SKM-1 treated with dmso at 0.1 percent for 144 hours (cell line): ENCODE measurements at regions not wholly inside any gene's neighbourhood (a gene's known extent, or its start where the extent isn't known, plus 50 kb on each side); places are given as distances from the start of the nearest gene placed in this dataset.
"Not testable (repeated sequence)": the region's sequence is repeated elsewhere in the genome, so short reads cannot be mapped to it uniquely, and the experiment has no call there.

Experiments used
- DNase-seq: peaks from one replicate; lab custom pipeline; 2025; ENCODE audit not compliant: unreplicated experiment; lab: John Stamatoyannopoulos, UW

- DNase-seq = no peak
Measured at GRCh38 chr3:11713171-11713570, 69.5 kb upstream of the VGLL4 start.

DNA sequence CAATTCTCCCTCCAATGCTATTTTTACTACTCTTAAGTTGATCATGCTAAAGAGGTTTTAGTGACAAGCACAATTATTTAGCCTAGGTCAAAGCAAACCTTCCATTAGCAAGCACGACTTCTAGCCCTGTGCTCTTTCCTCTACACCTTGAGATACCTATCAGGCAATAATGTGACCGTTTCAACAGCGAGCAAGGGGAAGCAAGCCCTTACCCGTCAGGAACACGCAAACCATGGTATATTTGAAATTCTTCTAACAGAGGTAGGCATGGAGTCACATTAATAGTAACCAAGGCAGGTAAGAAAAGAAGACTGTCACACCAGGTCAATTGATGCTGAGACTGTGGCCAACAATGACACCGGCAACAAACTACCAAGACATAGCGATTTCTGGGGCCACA, 68.9 kb upstream of the VGLL4 start:
- DNase-seq = no peak

DNA sequence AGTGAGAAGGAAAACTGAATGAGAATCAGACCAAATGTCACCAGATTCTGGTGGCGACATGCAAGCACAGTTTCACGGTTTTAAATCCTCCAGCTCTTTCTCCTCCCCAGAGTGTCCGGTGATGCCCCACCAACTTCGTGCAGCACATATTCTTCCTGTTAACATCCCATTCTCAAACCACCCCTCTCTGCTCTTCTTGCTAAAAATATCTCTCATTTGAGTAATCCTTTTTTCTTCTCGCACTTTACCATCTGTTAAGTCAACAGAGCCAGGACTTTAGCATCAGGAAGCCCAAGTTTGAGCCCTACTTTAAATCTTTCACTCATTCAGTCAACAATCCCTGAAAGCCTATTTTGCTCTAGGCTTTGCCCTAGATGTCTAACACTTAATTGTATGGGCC, 68.2 kb upstream of the VGLL4 start:
- no peak for DNase-seq

DNA sequence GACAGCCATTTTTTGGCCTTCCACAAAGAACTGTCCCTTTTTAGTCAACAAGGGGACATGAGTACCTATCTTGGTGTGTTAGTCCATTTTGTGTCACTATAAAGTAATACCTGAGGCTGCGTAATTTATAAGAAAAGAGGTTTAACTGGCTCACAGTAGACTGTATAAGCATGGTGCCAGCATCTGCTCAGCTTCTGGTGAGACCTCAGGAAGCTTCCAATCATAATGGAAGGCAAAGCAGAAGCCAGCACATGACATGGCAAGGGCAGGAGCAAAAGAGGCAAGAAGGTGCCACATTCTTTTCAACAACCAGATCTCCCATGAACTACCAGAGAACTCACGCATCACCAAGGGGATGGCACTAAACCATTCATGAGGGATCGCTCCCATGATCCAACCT, 66.1 kb upstream of the VGLL4 start:
- no peak for DNase-seq

GRCh38 chr3:11707084-11707483, 63.4 kb upstream of the VGLL4 start:
- DNase-seq = not testable (repeated sequence)

GRCh38 chr3:11706604-11707003, 62.9 kb upstream of the VGLL4 start:
- no peak for DNase-seq

GRCh38 chr3:11705049-11705448, 61.3 kb upstream of the VGLL4 start:
- no peak for DNase-seq

DNA sequence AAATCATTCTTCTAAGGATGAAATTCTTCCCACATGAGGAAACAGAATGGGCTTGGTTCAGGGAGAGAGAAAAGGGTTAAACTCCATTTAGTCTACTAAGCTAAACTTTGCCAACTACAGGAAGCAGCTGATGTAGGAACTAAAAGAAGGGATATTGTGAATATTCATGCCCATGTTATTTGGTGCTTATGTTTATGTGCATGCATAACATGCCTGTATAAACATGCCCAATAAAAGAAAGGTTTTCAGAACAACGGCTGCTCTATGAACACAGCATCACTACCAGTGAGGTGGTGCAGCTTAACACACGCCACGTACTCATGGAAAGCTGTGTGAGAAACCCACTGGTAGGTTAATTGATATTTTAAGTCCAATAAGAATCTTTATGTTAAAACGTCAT, 59.4 kb upstream of the VGLL4 start:
- DNase-seq = no peak

GRCh38 chr3:11699083-11699427, 55.3 kb upstream of the VGLL4 start:
- DNase-seq = no peak

DNA sequence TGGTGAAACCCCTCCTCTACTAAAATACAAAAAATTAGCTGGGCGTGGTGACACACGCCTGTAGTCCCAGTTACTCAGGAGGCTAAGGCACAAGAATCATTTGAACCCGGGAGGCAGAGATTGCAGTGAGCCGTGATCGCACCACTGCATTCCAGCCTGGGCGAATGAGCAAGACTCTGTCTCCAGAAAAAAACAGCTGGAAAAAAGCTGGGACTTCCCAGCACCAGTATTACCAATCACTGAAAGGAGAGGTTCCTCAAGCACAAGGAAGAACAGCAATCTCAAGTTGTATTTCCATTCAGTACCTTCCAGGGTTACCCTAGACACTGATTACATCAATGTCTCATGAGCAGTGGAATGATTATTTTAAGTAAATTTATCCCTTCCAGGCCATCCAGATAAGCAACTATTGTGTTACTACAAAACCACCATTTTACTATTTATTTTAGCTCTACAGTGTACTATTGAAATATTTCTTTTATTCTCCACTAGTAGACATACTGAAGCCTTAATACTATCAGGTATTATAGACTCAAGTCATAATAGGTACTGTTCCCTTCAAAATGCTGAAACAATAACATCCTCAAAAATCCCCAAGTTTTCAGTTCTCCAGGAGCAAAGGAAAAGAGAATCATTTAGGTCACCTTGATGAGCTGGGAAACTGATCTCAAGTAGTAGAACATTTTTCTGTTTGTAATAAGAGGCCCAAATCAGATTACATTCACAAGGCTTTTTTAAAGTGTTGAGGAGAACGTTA, 54.8 kb upstream of the VGLL4 start:
- no peak for DNase-seq

DNA sequence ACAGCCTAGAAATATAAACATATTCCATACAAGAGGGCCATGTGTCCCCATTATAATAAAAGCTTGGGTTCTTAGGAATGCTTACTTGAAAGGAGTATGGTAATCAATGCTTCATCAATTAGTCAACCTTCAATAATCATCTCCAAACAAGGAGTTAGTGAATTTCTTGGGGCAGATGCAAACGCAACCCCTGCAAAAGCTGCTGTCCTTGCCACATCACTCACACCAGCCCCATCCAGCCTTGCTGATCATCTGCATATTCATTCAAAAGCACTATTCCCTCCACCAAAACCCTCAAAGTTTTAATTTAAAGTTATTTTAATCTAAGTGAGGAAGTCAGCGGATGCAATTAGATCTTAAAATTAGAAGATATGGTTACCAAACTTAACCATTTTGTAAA, 54.0 kb upstream of the VGLL4 start:
- DNase-seq = no peak

DNA sequence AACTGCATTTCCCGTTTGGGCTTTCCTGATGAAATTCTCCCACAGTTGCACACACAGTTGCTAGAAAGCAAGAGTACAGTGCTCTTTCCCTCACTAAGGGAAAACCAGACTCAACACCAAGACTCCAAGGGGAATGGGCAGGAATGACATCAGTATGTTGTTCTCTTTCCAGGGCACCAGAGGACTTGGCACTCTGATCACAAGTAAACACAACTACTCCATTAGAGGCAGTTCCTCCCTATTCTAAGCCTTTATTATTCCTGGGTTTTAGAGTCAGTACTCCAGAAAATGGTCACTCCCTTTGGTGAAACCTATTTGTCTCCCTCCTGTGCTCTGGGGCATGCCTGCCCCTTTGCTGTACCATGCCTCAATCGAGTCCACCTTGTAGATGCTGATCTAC, 52.3 kb upstream of the VGLL4 start:
- DNase-seq = no peak
